NOMO-1 treated with dmso at 0.1 percent for 144 hours (cell line): ENCODE measurements at regions not wholly inside any gene's neighbourhood (a gene's known extent, or its start where the extent isn't known, plus 50 kb on each side); places are given as distances from the start of the nearest gene placed in this dataset.

Source experiments
- DNase-seq: peaks from one replicate; lab custom pipeline; 2025; ENCODE audit not compliant: unreplicated experiment; lab: John Stamatoyannopoulos, UW

- DNase-seq, result no peak
Observed at GRCh38 chr9:110133059-110133458, 74.9 kb downstream of the C9orf152 start.

GRCh38 chr9:110133608-110134210 lies 74.2 kb downstream of the C9orf152 start:
- no peak for DNase-seq

- no peak for DNase-seq
Observed at GRCh38 chr9:110135846-110136245, 72.1 kb downstream of the C9orf152 start.

GRCh38 chr9:110136802-110137201 lies 71.2 kb downstream of the C9orf152 start:
- DNase-seq, result no peak

GRCh38 chr9:110140276-110140675 lies 67.7 kb downstream of the C9orf152 start:
- DNase-seq, result no peak

GRCh38 chr9:110141227-110141793 lies 66.6 kb downstream of the C9orf152 start:
- DNase-seq, result no peak

- no peak for DNase-seq
Observed at GRCh38 chr9:110142253-110142652, 65.7 kb downstream of the C9orf152 start.

- no peak for DNase-seq
Observed at GRCh38 chr9:110142868-110143481, 65.0 kb downstream of the C9orf152 start.

- peak; percentile 14 for DNase-seq
Observed at GRCh38 chr9:110143485-110143884, 64.5 kb downstream of the C9orf152 start.

- DNase-seq, result peak; percentile 41
Observed at GRCh38 chr9:110143950-110144545, 63.9 kb downstream of the C9orf152 start.

- no peak for DNase-seq
Observed at GRCh38 chr9:110146373-110146772, 61.6 kb downstream of the C9orf152 start.

GRCh38 chr9:110148384-110148783 lies 59.6 kb downstream of the C9orf152 start:
- peak; percentile 58 for DNase-seq

GRCh38 chr9:110148891-110149290 lies 59.1 kb downstream of the C9orf152 start:
- no peak for DNase-seq
